ENCODE measurements at regions not wholly inside any gene's neighbourhood (a gene's known extent, or its start where the extent isn't known, plus 50 kb on each side); places are given as distances from the start of the nearest gene placed in this dataset.
"Not testable (repeated sequence)": the region's sequence is repeated elsewhere in the genome, so short reads cannot be mapped to it uniquely, and the experiment has no call there.

- no peaks in the 10 kb centered on the region for H3F3A ChIP-seq (ENCODE audit: insufficient read depth, low read length)
- H3K4me2 ChIP-seq (ENCODE audit: low read length) = no peak overlapping the region
- H3K4me1 ChIP-seq (ENCODE audit: insufficient read depth, low read length, severe bottlenecking) = no peaks in the 10 kb centered on the region
- H2AFZ ChIP-seq (ENCODE audit: low read length) = no peak overlapping the region
- H3K9me3 ChIP-seq (ENCODE audit: low read length) = no peaks in the 10 kb centered on the region
- no peaks in the 10 kb centered on the region for H3K36me3 ChIP-seq (ENCODE audit: insufficient read depth, low read length)
- H3K79me2 ChIP-seq (ENCODE audit: insufficient read depth, low read length) = no peaks in the 10 kb centered on the region
- TF ChIP-seq CTCF (IDR thresholded peaks at IDR 0.05; ENCODE audit: low read length) (no peak), EZH2 (IDR thresholded peaks at IDR 0.05; ENCODE audit: borderline replicate concordance, low read length) (no peak)
- no peaks in the 10 kb centered on the region for H3K27me3 ChIP-seq (ENCODE audit: insufficient read depth, low read length)
- no peaks in the 10 kb centered on the region for H4K20me1 ChIP-seq (ENCODE audit: insufficient read depth, low read length)
- no peaks in the 10 kb centered on the region for H3K9me2 ChIP-seq (ENCODE audit: low read depth, low read length)
- H3K27ac ChIP-seq (ENCODE audit: low read depth, low read length, poor library complexity, severe bottlenecking) = no peak overlapping the region
- H3K9ac ChIP-seq (ENCODE audit: low read length) = no peak overlapping the region
- no peak overlapping the region for H3K4me3 ChIP-seq (ENCODE audit: low read depth, low read length, poor library complexity, severe bottlenecking)
Observed at GRCh38 chr11:116035977-116036376, 531.8 kb upstream of the CADM1 start.

- no peaks in the 10 kb centered on the region for H3K9me3 ChIP-seq (ENCODE audit: low read length)
- no peaks in the 10 kb centered on the region for H3K4me1 ChIP-seq (ENCODE audit: insufficient read depth, low read length, severe bottlenecking)
- no peaks in the 10 kb centered on the region for H4K20me1 ChIP-seq (ENCODE audit: insufficient read depth, low read length)
- H3F3A ChIP-seq (ENCODE audit: insufficient read depth, low read length) = no peaks in the 10 kb centered on the region
- H3K9ac ChIP-seq (ENCODE audit: low read length) = no peak overlapping the region
- no peaks in the 10 kb centered on the region for H3K79me2 ChIP-seq (ENCODE audit: insufficient read depth, low read length)
- no peaks in the 10 kb centered on the region for H3K36me3 ChIP-seq (ENCODE audit: insufficient read depth, low read length)
- no peaks in the 10 kb centered on the region for H3K27me3 ChIP-seq (ENCODE audit: insufficient read depth, low read length)
- H3K4me2 ChIP-seq (ENCODE audit: low read length) = no peak overlapping the region
- H2AFZ ChIP-seq (ENCODE audit: low read length) = no peak overlapping the region
- no peaks in the 10 kb centered on the region for H3K9me2 ChIP-seq (ENCODE audit: low read depth, low read length)
- TF ChIP-seq EZH2 (IDR thresholded peaks at IDR 0.05; ENCODE audit: borderline replicate concordance, low read length) = no peak
- TF ChIP-seq CTCF (IDR thresholded peaks at IDR 0.05; ENCODE audit: low read length) = no peak
- no peak overlapping the region for H3K4me3 ChIP-seq (ENCODE audit: low read depth, low read length, poor library complexity, severe bottlenecking)
- no peak overlapping the region for H3K27ac ChIP-seq (ENCODE audit: low read depth, low read length, poor library complexity, severe bottlenecking)
Observed at GRCh38 chr11:116033931-116034553, 529.8 kb upstream of the CADM1 start.

GRCh38 chr11:116030697-116031331 is 526.6 kb upstream of the CADM1 start:
- H3K9me3 ChIP-seq (ENCODE audit: low read length) = no peaks in the 10 kb centered on the region
- no peak overlapping the region for H3K9ac ChIP-seq (ENCODE audit: low read length)
- H3K4me3 ChIP-seq (ENCODE audit: low read depth, low read length, poor library complexity, severe bottlenecking) = no peak overlapping the region
- H3K27me3 ChIP-seq (ENCODE audit: insufficient read depth, low read length) = no peaks in the 10 kb centered on the region
- H3K27ac ChIP-seq (ENCODE audit: low read depth, low read length, poor library complexity, severe bottlenecking) = no peak overlapping the region
- TF ChIP-seq EZH2 (IDR thresholded peaks at IDR 0.05; ENCODE audit: borderline replicate concordance, low read length) (no peak), CTCF (IDR thresholded peaks at IDR 0.05; ENCODE audit: low read length) (no peak)
- no peaks in the 10 kb centered on the region for H4K20me1 ChIP-seq (ENCODE audit: insufficient read depth, low read length)
- no peaks in the 10 kb centered on the region for H3F3A ChIP-seq (ENCODE audit: insufficient read depth, low read length)
- H3K79me2 ChIP-seq (ENCODE audit: insufficient read depth, low read length) = no peaks in the 10 kb centered on the region
- H3K4me1 ChIP-seq (ENCODE audit: insufficient read depth, low read length, severe bottlenecking) = no peaks in the 10 kb centered on the region
- no peak overlapping the region for H3K4me2 ChIP-seq (ENCODE audit: low read length)
- H2AFZ ChIP-seq (ENCODE audit: low read length) = no peak overlapping the region
- no peaks in the 10 kb centered on the region for H3K36me3 ChIP-seq (ENCODE audit: insufficient read depth, low read length)
- no peaks in the 10 kb centered on the region for H3K9me2 ChIP-seq (ENCODE audit: low read depth, low read length)

- H3K36me3 ChIP-seq (ENCODE audit: insufficient read depth, low read length); H3K27me3 ChIP-seq (ENCODE audit: insufficient read depth, low read length); H3K9me3 ChIP-seq (ENCODE audit: low read length); H3K9me2 ChIP-seq (ENCODE audit: low read depth, low read length); H3K9ac ChIP-seq (ENCODE audit: low read length); H4K20me1 ChIP-seq (ENCODE audit: insufficient read depth, low read length); H3K4me1 ChIP-seq (ENCODE audit: insufficient read depth, low read length, severe bottlenecking); H3K79me2 ChIP-seq (ENCODE audit: insufficient read depth, low read length); H2AFZ ChIP-seq (ENCODE audit: low read length); H3K27ac ChIP-seq (ENCODE audit: low read depth, low read length, poor library complexity, severe bottlenecking); H3K4me2 ChIP-seq (ENCODE audit: low read length); H3F3A ChIP-seq (ENCODE audit: insufficient read depth, low read length); H3K4me3 ChIP-seq (ENCODE audit: low read depth, low read length, poor library complexity, severe bottlenecking): not testable (repeated sequence)
Observed at GRCh38 chr11:116028506-116028905, 524.3 kb upstream of the CADM1 start.

Data from OCI-LY1 (cell line).